HG02885 (cell line): ENCODE measurements at regions not wholly inside any gene's neighbourhood (a gene's known extent, or its start where the extent isn't known, plus 50 kb on each side); places are given as distances from the start of the nearest gene placed in this dataset.
"Not testable (repeated sequence)": the region's sequence is repeated elsewhere in the genome, so short reads cannot be mapped to it uniquely, and the experiment has no call there.

ENCODE experiments used
- ATAC-seq: cut with Tn5 transposase; IDR thresholded peaks from one replicate; pipeline ENCODE4 v1.9.1; 2021; ENCODE audit warnings: mild to moderate bottlenecking; ENCODE audit not compliant: unreplicated experiment, poor library complexity

DNA sequence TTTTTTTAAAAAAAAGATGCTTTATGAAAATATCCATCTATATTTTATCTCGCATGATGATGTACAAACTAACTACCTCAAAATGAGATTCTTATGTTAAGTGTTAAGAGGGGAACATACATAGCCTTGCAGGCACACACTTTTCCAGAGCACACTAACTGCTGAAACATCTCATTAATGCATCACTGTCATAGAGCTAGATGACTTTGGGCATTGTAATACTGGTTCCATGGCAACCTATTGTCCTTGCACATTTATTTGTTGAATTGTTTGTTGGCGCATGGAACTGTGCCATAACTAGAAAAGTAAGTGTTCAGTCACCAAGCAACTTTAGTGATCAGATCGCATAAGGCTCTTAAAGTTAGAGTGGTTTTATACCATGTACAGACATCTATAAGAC, 348.3 kb downstream of the GALC start:
- no peak for ATAC-seq

DNA sequence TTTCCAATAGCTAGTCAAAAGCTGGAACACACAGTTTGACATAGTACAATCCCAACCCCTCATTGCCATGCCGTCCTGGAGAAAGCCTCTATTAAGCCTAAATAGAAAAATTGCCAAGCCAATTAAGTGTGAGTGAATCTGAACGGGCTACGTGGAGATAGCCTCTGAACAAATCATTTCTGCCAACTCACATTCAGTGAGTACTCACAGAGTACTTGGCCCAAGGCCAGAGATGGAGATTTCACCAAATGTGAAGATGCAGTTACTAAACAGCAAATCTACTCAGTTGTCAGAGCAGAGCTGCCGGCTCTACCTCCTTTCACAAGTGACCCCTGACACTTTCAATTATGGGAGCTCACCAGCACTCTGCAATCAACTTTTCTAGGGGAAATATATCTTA, 350.0 kb downstream of the GALC start:
- no peak for ATAC-seq

DNA sequence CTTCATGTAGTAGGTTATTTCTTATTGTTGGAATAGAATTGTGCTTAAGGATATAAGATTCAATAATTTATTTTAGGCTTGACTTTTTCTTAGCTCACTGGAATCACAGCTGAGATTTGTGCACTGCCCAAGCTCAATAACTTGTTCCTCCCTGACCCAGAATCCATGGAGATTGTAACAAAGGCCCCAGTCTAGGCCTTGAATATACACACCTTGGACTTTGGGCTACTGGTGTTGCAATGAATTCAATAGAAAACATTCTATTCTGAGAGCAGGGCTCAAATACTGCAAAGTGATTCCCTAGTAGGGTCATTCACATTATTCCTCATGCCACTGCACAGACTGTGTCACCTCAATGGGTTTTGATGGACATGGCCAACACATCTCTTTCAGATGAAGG, 352.4 kb downstream of the GALC start:
- ATAC-seq, result no peak

DNA sequence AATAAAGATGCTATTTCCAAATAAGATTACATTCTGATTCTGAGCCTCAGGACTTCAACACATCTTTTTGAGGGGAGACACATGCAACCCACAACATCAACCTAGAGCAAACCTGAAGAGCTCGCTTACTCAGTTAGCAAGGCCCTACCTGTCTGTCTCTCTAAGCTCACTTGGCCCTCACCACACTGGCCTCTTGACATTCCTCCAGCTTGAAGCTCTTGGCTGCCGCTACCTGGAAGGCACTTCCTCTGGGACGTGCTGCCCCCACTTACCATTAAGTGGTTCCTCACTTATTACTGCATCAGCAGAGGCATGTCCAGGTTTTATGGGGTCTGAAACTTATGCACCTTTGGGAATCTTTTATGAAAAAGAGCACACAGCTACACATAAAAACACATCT, 354.8 kb downstream of the GALC start:
- no peak for ATAC-seq

DNA sequence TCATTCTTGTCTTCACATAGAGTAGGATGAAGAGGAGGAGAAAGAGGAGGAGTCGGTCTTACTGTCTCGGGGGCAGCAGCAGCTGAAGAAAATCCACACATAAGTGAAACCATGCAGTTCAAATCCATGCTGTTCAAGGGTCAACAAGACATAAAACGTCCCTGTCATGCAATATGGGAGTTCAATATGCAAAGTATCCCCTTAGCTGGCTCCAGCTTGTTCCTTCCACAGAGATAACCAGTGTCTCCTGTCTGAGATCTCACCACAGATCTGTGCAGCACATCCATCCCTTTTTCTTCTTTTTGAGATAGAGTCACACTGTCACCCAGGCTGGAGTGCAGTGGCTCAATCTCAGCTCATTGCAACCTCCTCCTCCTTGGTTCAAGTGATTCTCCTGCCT, 357.5 kb downstream of the GALC start:
- ATAC-seq, result no peak

DNA sequence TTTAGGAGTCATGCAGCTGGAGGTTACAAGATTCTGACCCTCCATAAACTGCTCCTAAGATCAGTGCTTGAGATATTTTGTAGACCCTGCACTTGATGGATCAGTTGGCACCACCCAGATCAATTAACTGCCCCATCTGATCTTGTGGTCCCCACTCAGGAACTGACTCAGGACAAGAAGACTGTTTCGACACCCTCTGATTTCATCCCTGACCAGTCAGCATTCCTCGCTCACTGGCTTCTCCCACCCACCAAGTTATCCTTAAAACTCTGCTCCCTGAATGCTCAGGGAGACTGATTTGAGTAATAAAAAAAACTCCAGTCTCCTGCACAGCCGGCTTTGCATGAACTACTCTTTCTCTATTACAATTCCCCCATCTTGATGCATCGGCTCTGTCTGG, 360.2 kb downstream of the GALC start:
- ATAC-seq, result no peak

DNA sequence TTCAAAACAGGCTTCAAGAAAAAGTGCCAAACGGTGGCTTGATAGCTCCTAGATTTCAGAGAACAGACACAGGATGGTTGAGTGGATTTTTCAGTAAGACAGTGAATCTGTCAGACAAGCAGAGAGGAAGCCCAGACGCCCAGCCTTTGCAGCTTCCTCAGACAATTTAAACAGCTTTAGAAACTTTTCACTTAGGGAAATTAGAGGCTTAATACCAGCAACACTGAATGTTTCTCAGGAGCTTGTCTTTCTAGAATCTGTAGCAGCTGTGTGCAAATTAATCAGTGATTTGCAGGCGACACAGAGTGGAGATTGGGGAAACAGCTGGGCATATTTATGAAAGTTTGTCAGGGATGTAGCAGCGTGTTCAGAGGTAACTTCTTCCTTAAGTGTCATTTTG, 362.1 kb downstream of the GALC start:
- ATAC-seq, result no peak

DNA sequence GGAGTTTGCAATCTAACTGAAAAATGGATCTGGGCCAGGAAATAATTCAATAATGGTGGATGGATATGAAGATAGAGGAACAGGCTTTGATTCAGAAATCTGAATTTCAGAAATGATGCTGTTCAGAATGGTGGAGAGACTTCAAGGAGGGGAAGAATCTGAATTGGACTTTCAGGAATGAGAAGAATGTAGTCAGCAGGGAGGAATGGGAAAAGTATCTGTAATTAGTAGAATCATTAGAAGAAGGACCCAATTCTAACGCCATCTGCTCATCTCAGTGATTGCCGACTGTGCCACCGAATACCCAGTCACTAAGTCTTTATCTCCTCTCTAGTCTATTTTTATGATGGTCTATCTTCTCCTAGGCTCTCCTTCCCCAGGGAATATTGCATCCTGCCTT, 363.2 kb downstream of the GALC start:
- ATAC-seq, result no peak

DNA sequence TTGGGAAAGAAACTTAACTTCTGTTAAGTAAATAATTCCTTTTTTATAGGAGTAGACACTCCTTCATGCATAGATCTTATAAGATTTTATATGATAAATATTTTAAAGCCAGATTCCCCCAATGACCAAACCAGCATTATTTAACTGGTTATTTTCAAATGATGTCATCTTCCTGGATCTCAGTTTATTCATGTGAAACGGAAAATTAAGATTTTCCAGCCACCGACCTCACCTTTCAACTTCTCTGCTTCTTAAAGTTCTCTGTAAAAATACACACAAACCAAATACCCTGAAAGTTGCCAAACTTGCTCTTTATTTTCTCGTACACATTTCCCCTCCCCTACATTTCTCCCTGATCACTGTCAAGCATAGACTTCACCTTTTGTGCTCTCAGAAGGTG, 364.2 kb downstream of the GALC start:
- ATAC-seq, result no peak

DNA sequence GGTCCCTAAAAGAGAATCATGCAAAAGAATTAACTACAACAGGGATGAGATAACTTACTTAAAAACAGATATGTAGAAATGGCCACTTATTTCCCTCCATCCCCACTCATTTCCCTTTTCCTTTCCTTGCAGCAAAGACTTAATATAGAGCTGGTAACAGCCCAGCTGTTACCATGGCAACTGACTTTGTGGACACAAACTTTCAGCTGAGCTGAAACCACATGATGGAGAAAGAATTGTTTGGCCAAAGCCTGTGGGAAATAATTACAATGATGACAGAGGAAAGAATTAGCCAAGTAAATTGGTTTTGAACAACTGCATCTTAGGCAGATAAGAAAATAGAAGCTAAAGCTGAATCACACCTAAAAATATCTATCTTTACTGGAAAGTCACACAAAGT, 364.9 kb downstream of the GALC start:
- ATAC-seq, result no peak

DNA sequence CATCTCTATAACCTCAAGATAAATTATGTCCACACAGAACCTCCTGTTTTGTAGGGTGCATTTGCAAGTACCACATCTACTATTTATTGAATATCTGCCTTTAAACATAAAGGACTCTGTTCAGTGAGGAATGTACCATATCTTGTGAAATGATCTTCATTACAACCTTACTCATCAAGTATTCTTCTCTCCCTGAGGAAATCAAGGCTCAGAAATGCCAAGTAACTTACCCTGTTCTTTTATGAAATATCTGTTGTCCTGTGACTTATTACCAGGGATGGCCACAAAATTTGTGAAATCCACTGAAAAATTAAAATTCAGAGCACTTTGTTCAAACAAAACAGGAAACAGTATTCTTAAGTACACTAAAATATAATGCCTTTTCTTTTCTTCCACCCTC, 366.7 kb downstream of the GALC start:
- ATAC-seq, result no peak

DNA sequence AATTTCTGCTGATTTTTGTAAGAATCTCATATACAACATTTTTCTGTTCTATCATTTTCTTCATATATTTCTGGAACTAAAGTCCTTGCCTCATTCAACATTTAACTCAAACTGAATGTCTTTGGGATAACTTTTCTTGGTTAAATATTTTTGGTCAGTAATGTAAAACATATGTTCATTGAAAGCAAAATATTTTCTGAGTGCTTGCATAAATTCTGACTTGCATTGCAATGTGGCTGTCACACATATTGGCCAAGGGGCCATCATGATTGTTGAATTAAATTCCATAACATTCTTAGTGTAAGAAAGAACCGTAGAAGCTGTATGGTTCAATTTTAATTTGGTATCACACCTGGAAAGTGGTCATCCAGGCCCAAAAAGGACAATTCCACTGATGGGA, 369.4 kb downstream of the GALC start:
- ATAC-seq, result no peak

DNA sequence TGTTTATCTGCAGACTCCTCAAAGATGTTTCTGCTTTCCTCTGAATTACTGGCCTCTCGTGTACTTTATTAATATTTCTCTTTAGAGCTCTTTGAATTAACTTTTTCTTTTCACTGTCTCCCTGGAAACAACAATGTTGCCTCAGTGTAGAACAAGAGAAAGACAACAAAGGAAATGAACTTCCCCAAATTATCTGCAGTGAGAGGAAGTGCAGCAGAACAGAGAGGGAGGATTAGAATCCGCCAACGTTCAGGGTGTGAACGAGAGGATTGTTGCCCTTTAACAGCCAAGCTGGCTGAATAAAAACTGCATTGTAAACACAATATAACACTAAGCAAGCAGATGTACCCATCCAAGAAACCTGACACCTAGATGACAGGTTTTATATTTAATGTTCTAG, 375.9 kb downstream of the GALC start:
- ATAC-seq, result no peak

DNA sequence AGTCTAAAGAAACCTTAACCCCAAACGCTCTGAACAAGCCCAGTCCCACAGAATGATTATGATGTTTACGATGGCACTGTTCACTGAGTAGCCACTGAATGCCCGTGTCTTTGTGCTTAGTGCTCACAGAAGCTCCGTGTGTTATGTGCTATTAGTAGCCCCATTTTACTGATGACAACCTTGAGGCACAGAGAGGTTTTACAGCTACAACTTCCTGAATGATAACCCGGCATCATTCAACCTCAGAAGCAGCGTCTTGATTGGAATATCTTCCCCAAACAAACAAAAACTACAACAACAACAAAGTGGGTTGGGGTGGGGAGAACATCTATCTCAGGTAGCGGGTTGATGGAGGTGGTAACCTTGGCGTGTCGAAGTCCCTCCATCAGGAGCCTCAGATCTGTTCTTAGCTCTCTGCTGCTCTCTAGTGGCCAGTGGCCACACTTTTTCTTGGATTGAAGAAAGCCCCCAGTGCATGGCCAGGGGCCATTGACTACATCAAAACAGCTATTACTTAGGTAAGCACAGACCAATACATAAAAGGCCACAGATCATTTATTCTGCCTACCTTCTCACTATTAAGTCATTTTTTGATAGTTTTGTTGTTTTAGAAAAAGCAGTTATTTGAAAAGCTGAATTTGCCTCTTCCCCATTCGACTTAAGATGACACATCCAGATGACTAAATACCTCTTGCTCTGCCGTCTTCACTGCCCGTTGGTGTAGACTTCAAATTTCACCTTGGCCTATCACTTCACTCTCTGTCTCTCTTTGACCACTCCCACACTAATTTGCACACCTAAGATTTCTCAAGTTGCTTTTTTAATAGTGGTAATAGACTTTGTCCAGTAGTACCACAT, 376.9 kb downstream of the GALC start:
- peak; percentile 94 for ATAC-seq

DNA sequence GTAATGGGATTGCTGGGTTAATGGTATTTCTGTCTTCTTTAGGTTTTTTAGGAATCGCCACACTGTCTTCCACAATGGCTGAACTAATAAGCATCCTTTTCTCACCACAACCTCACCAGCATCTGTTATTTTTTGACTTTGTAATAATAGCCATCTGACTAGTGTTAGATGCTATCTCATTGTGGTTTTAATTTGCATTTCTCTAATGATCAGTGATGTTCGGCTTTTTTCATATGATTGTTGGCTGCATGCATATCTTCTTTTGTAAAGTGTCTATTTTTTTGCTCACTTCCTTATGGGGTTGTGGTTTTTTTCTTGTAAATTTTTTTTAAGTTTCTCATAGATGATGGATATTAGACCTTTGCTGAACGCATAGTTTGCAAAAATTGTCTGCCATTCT, 377.9 kb downstream of the GALC start:
- no peak for ATAC-seq

DNA sequence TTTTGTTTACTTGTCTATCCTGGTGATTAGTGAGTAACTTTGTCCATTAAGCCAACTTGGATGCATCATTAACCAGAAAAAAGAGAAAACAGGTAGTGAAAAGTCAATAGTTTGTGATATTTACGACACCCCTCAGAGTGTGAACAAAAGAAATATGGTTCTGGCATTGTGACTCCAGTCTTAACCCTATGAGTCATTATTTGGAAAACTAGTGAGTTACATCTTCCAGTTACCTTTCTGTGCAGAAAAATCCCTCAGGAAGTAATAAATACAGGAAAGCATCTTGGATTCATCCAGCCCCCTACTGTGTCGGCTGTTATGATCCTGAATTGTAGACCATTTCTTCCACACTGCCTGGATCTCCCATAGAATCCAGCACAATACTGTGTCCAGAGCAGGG, 379.1 kb downstream of the GALC start:
- ATAC-seq, result no peak

DNA sequence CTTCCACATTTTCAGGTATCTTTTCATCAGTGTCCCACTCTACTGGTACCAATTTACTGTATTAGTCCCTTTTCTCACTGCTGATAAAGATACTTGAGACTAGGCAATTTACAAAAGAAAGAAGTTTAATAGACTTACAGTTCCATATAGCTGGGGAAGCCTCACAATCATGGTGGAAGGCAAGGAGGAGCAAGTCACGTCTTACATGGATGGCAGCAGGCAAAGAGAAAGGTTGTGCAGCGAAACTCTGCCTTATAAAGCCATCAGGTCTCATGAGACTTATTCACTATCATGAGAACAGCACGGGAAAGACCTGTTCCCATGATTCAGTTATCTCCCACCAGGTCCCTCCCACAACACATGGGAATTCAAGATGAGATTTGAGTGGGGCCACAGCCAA, 385.9 kb downstream of the GALC start:
- ATAC-seq, result not testable (repeated sequence)

DNA sequence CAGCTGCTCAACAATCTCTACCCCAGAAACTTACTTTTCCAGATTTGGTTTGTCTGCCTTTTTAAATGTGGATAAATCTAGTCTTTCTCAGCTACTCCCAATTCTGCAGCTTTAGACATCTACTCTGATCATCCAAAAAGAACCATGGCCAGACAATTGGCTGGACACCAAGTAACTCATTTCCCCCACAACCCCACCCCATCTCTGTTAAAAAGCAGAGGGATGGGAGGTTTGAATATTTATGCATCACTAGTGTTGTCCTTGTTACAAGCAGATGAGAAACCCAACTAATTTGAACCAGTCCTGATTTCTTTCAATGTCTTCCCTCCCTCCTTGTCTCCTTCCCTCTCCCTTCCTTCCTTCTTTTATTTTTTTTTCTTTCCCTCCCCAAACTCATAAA, 391.9 kb downstream of the GALC start:
- ATAC-seq, result no peak

DNA sequence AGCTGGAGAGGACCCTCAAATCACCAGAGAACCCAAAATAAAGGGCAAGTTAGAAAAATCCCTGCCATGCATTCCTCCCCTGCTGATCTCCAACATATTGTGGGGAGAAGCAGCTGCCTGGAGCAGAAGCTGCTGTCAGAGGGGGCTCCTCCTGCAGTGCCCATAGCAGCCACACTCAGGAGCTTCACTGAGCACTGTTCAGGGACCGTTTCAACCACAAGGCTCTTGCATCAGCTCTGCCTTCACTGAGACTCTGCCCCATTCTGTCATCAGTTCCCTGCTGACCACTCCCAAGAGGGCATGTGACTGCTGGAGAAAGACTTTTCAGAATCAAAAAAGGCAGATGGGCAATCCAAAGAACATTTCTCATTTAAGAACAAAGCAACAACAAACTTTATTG, 392.7 kb downstream of the GALC start:
- no peak for ATAC-seq

DNA sequence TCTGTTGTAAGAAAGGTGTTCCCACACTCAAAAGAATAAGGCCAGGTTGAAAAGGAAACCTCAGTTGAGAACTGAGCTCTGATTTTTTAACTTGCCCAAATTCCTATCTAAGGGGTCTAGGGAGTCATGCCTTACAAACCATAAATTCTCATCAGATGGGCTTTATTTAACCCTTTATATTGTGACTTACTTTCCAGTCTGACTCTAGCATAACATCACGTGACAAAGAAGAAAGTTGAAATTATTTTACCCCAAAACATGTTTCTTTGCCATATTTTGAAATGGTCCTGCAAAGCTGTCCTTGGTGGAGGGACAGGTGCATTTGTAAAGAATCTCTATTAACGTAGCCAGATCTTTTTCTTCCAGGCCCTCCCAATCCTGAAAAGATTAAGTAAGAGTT, 411.7 kb downstream of the GALC start:
- ATAC-seq, result no peak

DNA sequence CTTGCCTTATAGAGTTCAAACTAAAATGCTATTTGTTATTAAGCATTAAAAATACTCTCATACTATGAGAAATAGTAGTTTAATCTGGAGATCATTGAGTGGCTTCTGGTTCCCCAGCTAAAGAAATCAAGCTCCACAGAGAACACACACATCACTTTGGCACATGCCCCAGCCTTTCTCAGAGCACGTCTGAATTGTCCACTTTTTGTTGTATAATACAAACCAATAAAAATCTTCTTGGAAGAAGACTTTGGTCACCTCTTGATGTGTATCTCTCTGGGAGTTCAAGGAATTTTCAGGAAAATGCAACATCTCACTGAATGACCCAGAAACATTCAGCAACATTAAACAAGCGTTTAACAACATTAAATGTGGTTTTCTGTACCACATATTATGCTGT, 413.9 kb downstream of the GALC start:
- no peak for ATAC-seq

DNA sequence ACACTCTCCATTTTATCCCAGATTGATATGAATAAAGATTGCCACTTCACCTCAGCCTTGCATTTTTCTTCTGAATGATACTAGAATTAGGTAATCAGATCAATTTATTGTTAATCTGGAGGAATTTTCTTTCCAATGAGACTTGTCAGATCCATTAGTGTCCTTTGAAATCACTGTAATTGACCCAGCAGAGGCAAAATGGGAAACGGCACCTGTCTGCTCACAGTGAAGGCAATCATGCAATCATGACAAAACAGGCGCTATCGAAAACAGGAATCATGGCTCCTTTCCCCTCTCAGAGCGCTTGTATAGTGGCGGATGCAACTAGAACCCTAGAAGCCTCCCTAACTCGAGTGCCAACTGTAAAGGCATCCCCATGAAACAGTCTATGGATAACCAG, 417.6 kb downstream of the GALC start:
- no peak for ATAC-seq

DNA sequence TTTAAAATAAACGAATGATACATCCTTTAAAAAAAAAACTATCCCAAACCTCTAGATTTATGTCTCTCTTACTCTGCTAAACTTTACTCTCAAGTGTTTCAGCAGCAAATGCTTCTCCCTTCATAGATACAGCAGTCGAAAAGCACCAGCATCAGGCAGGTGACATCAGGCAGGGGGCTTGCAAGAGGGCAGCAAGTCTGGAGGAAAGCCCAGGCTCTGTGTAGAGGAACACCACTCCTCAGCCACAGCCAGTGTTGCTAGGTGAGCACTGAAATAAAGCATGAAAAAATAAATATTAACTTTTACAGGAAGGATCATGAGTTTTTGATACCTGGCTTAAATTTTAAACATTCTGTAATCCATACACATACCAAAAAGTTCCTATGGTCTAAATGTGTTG, 419.4 kb downstream of the GALC start:
- ATAC-seq, result no peak
